ENCODE measurements at regions not wholly inside any gene's neighbourhood (a gene's known extent, or its start where the extent isn't known, plus 50 kb on each side); places are given as distances from the start of the nearest gene placed in this dataset.

DNA sequence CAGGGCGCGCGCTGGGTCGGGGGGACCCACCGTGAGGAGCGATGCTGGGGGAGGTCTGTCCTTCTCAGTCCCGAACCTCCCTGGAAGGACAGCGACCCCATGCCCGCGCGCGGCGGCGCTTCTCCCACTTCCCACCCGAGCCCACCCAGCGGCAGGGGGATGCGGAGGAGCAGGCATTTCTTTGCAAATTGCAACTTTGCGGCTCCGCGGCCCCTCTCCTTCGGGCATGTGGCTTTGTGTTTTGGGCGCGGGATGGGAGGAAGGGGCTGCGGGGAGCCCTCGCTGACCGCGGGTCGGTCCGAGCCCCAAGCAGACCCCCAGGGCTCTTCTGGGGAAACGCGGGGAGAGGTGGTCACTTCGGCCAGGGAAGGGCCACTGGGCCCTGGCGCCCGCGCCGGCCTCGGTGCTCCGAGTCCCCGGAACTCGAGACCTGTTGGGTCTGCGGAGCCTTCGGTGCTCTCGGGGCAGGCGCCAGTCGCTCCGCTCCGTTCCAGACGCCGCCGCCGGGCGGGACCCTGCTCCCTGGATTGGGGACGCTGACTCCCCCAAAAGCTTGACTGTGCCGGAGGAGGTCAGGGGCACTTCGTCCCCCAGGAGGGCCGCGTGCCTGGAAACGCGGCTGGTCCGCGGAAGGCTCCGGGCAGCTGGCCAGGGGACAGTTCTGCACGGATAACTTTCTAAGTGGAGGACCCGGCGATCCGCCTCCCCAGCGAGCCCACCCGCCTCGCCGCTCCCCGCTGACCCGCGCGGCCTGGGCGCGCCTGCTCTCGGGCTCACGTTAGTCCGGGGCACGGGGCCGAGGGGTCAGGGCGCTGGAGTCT is 164.2 kb upstream of the DPP6 start:
- TF ChIP-seq CTCF (IDR thresholded peaks at IDR 0.05; ENCODE audit: low read depth, low read length) (no peak), EZH2phosphoT487 (IDR thresholded peaks at IDR 0.05; ENCODE audit: low read depth) (no peak)
